Activated T-cell treated with anti-CD3 and anti-CD28 coated beads for 48 hours (primary cell): ENCODE measurements at regions not wholly inside any gene's neighbourhood (a gene's known extent, or its start where the extent isn't known, plus 50 kb on each side); places are given as distances from the start of the nearest gene placed in this dataset.
"Not testable (repeated sequence)": the region's sequence is repeated elsewhere in the genome, so short reads cannot be mapped to it uniquely, and the experiment has no call there.

Experiments used
- DNase-seq: peaks from one replicate; pipeline ENCODE4 v3.0.0-alpha.2; 2020; ENCODE audit warnings: low read depth

DNA sequence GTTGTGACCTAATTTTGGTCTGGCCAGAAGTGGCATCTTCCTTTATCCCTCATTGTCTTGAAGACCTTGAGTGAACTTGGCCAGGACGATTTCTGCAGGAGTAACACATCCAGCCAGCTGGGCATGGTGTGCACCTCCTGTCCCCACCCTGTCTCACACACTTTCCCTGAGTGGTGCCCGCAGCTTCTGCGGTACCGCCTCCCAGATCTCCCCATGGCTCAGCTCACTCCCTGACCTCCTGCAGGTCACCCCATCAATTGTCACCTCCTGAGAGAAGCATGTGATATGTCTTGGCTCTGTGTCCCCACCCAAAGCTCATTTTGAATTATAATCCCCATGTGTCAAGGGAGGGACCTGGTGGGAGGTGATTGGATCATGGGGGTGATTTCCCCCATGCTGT lies 50.2 kb upstream of the TP53I11 start:
- no peak for DNase-seq

DNA sequence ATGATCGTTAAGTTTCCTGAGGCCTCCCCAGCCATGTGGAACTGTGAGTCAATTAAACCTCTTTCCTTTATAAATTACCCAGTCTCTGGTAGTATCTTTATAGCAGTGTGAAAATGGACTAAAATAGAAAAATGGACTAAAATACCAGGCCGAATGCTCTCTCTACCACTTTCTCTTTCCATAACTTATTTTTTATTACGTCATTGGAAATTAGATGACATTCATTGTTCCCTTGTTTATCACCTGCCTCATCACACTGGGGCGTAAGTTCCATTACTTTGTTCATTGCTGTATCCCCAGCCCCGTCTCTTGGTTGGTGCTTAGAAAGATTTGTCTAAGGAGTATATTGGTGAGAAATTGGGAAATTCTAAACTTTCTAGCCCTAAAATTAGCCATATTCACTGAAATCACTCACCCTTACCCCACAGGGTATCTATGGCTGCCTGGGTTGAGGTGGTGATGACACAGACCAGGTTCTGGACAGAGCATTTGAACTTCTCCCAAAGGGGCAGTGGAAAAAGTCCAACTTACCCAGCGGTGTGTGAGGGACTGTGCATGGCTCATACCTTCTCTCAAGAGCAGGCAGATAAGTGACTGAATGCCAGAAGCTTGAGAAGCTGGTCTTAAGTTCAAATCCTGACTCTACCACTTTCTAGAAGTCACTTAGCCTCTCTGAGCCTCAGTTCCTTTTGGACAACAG lies 50.9 kb upstream of the TP53I11 start:
- DNase-seq, result no peak

DNA sequence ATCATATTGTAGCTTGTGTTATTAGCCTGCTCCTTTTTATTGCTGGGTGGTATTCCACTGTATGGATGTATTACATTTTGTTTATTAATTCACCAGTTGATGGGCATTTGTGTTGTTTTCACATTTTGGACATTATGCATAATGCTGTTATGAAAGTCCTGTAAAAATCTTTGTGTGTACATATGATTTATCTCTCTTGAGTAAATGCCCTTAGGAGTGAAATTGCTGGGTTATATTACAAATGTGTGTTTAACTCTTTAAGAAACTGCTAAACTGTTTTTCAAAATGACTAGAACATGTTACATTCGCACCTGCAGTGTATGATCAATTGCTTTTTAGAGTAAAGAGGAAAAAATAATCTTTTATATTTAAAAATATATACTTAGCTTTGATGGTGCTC lies 54.4 kb upstream of the TP53I11 start:
- DNase-seq, result no peak

DNA sequence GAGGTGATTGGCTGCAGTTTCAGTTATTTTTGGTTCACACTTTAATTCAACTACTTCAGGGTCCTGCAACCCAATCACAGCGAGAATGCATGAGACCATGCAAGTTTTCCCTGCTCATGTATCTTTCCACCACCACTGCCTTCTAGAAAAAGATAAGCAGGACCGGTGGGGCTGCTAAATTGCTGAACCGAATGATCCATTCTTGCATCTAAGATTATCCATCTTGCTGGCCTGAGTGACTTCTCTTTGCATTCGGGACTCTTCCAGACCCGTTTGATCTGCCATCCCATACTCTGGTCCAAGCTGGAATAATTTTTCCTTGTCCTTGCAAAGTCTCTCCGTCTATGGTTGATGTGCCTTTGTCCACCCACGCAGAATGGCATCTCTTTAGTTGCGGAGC lies 56.3 kb upstream of the TP53I11 start:
- no peak for DNase-seq

DNA sequence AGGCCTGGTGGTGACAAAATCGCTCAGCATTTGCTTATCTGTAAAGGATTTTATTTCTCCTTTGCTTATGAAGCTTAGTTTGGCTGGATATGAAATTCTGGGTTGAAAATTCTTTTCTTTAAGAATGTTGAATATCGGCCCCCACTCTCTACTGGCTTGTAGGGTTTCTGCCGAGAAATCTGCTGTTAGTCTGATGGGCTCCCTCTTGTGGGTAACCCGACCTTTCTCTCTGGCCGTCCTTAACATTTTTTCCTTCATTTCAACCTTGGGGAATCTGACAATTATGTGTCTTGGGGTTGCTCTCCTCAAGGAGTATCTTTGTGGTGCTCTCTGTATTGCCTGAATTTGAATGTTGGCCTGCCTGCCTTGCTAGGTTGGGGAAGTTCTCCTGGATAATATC lies 65.3 kb upstream of the TP53I11 start:
- not testable (repeated sequence) for DNase-seq

DNA sequence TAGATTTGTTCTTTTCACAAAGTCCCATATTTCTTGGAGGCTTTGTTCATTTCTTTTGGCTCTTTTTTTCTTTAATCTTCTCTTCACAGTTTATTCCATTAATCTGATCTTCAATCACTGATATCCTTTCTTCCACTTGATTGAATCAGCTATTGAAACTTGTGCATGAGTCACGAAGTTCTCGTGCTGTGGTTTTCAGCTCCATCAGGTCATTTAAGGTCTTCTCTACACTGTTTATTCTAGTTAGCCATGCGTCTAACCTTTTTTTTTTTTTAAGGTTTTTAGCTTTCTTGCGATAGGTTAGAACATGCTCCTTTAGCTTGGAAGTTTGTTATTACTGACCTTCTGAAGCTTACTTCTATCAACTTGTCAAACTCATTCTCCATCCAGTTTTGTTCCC lies 65.8 kb upstream of the TP53I11 start:
- not testable (repeated sequence) for DNase-seq

DNA sequence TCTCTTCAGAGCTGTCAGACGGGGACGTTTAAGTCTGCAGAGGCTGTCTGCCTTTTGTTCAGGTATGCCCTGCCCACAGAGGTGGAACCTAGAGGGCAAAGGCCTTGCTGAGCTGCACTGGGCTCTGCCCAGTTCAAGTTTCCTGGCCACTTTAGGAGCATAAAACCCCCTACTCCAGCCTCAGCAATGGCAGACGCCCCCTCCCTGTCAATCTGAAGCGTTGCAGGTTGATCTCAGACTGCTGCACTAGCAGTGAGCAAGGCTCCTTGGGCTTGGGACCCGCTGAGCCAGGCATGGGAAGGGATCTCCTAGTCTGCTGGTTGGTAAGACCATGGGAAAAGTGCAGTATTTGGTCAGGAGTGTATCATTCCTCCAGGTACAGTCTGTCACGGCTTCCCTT lies 66.6 kb upstream of the TP53I11 start:
- no peak for DNase-seq

DNA sequence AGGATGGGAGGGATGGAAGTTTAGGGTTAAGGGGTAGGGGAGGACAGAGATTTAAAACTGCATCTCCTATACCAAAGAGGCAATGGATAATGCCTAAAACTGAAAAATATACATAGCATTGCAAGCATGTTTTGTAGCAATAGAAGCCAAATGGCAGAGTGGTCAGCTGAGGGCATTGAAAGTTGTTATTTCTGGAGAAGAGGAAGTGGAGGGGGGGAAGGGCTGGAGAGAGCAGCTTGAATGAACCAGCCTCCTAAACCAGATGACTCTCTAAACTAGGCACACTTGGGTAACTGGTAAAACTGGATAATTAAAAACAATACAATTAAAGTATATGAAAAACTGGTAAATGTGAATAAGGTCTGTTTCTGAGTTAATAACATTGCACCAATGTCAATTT lies 70.3 kb upstream of the TP53I11 start:
- DNase-seq, result no peak

DNA sequence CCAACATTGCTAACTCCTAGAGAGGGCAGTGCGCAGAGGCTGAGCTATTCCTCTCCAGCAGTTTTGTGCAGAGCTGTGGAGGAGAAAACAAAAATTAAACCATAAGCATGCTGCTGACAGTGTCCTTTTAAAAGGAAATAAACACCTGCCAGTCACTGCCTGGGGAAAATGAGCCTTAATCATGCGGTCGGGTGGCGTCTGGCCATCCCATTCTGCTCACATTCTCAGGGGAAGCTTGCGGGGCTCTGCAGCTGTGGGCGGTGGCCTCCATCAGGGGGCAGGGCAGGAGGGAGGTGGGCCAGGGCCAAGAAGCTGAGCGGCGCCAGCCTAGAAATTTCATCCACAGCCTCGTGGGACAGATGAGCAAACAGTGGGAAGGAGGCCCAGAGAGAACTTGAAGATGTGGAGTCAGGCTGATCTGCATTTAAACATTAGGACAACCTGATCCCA lies 71.0 kb upstream of the TP53I11 start:
- DNase-seq, result no peak

DNA sequence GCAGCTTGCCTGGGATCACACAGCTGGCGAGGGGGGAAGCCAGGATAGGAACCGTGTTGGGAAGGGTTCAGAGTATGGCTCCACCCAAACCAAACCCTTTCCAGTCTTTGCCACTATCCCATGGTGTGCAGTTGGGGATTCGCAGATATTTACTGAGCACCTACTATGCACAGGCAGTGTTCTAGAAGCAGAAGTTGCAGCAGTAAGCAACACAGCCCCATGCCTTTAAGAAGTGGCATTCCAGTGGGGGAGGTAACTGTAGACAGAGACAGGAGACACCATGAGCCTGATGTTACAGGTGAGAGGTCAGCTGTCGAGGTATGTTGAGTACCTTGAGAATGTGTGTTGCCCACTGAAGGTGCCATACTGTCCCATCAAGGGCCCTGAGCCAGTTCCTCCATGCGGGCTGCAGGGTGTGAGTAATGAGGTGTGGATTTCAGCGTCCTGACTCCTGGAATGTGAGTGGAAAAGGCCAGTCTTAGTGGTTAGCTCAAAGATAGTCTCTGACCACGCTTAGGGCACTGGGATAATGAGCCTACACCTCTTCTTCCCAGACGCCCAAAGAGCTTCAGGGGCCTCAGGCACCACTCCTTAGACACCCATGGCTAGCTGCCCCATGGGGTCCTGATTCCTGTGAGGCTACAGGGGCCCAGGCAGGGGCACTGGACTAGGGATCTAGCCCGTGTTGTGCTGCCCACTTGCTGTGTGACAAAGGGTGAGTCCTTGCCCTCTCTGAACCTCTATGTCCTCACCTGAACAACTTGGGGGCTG lies 71.8 kb upstream of the TP53I11 start:
- DNase-seq, result no peak

DNA sequence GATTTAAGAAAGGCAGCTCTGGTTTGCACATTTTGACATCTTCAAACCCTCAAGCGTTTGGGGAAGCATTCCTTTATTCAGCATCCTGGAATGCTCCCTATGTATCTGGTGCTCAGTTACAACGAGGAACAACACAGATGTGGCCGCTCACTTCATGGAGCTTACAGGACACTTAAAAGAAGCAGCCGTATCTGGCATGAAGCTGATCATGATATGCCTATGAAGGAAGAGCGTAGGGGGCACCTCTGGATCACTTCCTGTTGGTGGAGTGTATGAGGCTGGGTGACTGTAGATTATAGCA lies 72.3 kb upstream of the TP53I11 start:
- DNase-seq, result no peak

DNA sequence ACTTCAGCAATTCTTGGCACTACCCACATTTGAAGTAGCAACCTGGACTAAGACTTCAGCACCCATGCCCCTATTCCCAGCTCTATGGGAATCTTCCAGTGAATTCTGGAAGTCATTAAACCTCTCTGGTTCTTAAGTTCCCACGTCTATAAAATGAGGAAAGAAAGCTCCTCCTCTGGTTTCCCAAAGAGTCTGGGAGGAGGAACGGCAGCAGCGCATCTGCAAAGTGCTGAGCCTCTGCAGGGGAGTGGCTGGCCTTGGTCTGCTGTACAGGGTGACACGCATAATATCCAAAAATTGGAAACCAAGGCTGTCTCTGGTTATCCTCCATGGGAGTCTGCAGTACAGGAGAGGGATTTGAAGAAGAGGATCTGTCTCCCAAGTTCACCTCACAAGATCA lies 73.6 kb upstream of the TP53I11 start:
- no peak for DNase-seq

DNA sequence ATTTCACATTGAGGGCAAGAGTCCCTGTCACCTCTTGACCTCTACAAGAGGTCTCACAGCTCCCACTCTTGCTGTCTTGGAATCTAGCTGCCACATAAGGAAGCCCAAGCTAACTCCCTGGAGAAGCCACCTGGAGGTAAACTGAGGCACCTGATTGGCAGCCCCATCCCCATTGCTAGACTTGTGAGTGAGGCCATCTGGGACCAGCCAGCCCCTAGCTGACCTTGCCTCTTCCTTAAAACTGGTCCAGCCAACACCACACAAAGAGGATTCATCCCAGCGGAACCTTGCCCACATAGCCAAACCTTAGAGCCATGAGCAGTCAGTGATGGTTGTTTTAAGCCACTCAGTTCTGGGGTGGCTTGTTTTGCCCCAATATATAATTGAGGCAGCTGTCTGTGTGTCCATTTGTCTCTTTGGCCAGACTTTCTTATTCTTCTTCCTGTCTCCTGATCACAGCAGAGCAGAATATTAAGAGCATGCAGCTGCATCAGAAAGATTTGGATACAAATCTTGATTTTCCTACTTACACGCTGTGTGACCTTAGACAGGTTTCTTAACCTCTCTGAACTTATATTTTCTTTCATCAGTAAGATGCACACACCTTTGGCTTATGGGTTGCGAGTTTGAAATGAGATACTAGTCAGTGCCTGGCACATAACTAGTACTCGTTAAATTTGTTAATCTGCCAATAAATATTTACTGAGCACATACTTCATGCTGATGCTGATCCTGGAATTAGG lies 74.3 kb upstream of the TP53I11 start:
- DNase-seq, result no peak

DNA sequence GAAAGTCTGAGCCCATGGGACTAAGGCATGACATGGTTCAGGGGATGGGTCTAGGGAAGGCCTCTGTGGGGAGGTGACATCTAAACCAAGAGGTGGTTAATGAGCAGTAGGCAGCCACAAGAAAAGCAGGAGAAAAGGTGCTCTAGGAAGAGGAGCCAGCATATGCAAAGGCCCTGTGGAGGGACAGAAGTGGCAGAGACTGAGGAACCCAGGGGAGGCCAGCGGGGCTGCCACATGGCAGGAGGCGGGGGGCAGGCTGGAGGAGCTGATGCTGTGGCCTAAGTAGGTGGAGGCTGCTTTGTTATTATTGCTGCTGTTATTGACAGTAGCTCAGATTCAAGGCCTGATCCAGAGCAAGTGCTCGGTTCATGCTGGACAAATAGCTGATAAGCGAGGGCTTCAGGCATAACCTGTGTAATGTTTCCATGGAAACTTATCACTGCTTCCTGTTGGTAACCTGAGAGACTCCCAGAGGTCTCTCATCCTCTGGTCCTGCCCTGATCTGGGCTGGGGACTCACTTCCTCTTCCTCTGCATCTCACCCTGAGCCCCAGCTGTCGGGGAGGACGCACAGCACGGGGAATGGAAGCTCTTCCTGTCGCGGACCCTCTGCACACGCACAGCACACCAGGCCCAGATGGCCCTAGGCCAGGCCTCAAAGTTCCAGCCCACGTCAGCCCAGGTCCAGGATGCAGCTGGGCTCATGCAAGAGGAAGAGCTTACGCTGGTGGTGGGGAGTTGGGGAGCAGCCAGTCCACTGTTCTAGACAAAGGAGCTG lies 75.2 kb upstream of the TP53I11 start:
- DNase-seq, result no peak

DNA sequence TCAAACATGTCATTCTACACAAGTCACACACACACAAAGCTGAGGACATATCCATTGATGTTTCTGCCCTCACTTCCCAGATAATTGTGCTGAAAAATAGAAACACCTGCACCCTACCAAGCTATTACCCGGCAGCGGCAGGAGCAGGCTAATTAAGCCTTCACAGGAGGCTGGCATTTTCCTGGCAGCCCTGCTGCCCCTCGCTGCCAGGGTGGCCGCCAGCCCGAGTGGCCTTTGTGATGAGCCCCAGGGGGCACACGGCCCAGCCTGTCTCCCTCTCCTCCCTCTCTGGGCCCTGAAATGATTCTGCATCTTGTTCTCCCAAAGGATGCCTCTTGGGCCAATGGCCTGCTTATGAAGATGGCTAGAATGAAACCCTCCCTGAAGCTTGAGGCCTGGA lies 76.2 kb upstream of the TP53I11 start:
- no peak for DNase-seq

DNA sequence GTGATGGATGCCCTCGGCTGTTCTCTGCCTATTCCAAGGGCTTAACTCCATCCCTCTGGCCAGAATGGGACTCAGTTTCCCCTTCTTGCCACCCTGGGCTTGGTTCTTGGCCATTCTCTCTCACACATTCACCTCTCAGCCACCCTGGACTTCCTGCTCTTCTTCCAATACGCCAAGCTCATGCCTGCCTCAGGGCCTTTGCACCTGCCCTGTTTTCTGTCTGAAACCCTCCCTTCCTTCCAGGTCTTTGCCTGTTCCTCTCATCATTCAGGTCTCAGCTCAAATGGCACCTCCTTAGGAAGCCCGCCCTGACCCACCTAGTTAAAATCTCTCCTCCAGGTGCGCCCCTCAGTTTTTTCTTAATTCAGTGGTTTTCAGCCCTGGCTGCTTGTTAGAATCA lies 76.6 kb upstream of the TP53I11 start:
- DNase-seq, result no peak

DNA sequence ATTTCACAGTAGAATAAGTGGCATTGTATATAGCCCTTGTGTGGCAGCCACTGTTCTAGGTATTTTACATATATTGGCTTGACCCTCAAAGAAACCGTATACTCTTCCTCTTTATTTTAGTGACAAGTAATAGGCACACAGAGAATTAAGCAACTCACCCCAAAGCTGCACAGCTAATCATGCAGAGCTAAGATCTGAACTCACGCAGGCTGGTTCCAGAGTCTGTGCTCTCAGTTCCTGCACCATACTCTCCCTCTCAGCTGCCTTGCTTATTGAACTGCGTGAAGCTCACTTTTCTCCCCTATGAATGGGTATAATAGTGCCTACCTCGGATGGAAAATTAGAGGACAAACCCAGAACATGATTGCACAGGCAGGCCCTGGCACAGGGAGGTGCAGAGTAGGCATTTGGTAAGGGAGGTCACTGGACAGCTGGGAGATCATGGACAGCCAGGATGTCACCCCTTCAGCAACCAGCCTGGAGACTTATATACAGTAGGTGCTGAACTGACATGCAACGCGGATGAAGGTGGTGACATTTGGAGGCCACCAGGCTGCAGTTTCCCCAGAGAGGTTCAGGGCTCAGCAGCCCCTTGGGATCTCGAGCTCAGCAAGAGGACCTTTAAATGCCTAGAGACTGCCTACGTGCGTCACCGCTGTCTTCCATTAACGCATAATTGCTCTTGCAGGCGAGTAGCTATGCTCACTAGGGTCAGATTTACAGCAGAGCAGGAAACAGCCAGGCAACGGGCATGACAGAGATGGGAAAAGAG lies 78.4 kb upstream of the TP53I11 start:
- DNase-seq, result no peak

DNA sequence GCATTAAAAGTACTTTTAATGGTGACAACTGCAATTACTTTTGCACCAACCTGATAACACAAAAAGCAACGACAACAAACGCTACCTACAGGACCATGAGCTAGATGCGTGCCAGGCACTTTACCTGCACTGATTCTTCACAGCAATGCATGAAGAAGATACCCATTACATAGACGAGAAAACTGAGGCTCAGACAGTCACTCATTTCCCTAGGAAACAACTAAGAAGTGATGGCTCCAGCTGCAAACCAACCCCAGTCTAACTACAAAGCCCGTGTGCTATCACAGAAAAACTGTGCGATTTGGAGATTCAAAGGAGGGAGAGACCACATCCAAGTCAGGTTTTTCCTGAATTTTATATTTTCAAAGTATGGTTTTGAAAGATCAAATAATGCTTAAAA lies 80.1 kb upstream of the TP53I11 start:
- DNase-seq, result no peak

DNA sequence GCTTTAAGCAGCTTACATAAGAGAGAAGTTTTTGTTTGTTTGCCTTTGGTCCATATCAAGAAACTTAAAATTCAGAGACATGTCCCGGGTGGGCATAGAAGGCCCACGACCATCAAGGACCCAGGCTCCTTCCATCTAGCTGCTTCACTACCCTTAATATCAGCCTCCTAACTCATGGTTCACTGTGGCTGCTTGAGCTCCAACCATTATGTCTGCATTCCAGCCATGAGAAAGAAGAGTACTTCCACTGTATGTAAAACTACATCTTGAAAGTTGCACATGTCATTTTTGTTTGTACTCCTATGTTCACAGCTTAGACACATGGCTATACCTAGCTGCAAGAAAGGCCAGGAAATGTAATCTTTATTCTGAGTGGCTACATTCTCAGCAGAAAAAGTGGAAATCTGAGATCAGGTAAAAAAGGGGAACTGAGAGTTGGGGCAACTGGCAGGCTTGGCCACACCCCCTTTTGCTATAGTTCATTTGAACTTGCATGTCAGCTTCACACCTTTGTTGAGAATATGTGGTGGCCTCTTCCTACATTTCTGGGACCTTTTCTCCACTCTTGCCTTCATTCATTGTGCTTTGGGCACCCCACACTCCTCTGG lies 81.3 kb upstream of the TP53I11 start:
- no peak for DNase-seq

DNA sequence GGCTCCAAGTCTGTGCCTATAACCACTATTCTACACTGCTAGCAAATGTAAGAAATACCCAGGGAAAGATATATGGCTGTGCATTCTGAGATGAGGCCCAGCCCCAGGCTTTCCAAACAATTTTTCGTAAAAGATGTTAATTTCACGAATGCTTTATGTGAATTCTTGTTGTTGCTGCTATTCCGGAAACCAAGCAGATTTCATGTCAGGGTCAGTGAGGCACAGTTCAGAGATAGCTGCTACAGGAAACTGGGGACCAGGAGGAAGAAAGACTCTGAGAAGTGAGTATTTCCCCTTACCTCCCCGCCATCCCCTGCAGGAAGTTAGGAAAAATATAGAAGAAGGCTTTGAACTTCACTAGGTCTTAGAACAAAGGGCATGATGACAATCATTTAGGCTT lies 84.7 kb upstream of the TP53I11 start:
- DNase-seq, result no peak

DNA sequence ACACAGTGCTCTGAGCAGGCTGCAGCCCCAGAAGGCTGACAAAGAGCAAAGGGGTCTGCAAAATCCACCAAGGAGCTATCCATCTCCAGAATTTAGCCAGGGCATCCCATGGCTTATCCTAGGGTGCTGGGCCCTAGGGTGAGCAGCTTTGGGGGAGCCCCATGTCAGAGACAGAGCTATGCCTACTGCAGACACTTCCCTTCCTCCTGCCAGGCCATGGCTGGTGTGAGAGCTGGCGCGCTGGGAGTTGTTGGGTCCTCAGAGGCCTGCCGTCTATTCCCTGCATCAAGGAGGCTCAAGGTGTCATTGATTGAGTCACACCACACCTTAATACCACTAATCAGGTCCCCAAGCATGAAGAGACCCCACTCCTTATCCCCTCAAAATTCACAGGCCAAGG lies 85.3 kb upstream of the TP53I11 start:
- no peak for DNase-seq
